ENCODE measurements at regions not wholly inside any gene's neighbourhood (a gene's known extent, or its start where the extent isn't known, plus 50 kb on each side); places are given as distances from the start of the nearest gene placed in this dataset.

DNA sequence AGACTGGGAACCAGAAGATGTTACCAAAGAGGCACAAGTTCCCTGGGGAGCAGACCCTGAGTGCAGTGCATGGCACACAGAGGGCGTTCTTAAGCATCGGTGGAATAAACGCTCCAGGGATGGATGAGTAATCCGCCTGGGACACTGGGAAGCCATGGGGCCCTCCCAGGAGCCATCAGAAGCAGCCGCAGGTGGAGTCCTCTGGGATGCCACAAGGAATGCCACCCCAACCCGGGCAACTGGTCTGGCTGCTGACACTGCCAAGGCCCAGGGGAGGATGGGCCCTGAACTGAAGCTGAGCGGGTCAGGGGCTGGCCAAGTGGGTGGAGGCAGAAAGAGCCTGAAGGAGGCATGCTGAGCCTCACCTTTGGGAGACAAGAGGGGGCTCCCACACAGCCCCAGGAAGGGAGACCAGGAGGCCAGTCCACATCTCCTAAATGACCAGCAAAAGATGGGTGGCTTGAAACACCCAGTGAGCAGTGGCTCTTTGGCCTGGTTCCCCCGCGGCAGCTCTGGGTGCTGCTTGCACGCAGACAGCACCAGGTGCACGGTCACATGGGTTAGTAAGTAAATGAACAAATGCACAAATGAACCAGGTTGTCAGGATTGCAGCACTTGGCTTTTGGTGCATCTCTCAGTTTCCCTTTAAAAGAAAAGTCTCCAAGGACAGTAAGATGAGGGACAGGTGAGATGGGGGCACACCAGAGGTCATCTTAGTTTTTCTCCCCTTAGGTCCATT, 141.3 kb upstream of the ZMIZ1 start:
- no peaks in the 10 kb centered on the region for H3K9me3 ChIP-seq
- 96% methylated on average over 4 of the region's 11 CpGs for WGBS (ENCODE audit: insufficient coverage, low coverage, low lambda C conversion rate, missing lambda C conversion rate)
- ATAC-seq, result no peak
- intact Hi-C loops (cut with DNase I), result no loop called here
- H3K36me3 ChIP-seq, result no peaks in the 10 kb centered on the region
- H3K27ac ChIP-seq, result no peak overlapping the region
- H3K27me3 ChIP-seq, result no peaks in the 10 kb centered on the region
- DNase-seq, result peak in 1 of 3 donors; percentile 49
- TF ChIP-seq POLR2A (IDR thresholded peaks at IDR 0.05), result no peak
- TF ChIP-seq, protein P1, sequence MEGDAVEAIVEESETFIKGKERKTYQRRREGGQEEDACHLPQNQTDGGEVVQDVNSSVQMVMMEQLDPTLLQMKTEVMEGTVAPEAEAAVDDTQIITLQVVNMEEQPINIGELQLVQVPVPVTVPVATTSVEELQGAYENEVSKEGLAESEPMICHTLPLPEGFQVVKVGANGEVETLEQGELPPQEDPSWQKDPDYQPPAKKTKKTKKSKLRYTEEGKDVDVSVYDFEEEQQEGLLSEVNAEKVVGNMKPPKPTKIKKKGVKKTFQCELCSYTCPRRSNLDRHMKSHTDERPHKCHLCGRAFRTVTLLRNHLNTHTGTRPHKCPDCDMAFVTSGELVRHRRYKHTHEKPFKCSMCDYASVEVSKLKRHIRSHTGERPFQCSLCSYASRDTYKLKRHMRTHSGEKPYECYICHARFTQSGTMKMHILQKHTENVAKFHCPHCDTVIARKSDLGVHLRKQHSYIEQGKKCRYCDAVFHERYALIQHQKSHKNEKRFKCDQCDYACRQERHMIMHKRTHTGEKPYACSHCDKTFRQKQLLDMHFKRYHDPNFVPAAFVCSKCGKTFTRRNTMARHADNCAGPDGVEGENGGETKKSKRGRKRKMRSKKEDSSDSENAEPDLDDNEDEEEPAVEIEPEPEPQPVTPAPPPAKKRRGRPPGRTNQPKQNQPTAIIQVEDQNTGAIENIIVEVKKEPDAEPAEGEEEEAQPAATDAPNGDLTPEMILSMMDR (IDR thresholded peaks at IDR 0.05), result no peak
- H3K4me1 ChIP-seq, result no peaks in the 10 kb centered on the region
- no peak overlapping the region for H3K4me3 ChIP-seq

DNA sequence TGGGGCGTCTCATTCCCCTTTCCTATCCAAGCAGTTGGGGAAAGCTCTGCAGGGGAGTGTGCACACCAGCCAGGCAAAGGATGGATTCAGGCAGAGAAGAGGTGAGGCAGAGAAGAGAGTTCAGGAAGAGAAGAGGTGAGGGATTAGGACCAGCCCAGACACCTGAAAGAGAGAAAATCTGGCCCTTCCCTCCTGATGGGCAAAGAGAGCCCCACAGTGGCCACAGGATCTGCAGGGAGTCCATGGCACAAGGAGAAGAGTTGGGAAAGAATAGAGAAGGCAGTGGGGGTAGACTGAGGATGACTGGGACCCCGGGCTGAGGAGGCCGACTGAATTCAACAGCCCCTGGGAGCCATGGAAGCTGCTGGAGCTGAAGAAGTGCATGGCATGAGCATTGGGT, 140.4 kb upstream of the ZMIZ1 start:
- Histone ChIP-seq H3K36me3 (no peaks in the 10 kb centered on the region), H3K9me3 (no peaks in the 10 kb centered on the region), H3K27ac (no peak overlapping the region), H3K27me3 (no peaks in the 10 kb centered on the region), H3K4me1 (no peaks in the 10 kb centered on the region), H3K4me3 (no peak overlapping the region)
- DNase-seq (peak in 1 of 3 donors; percentile 30), ATAC-seq (peak in 1 of 4 donors; percentile 24)
- 96% methylated on average over 3 of the region's 3 CpGs for WGBS (ENCODE audit: insufficient coverage, low coverage, low lambda C conversion rate, missing lambda C conversion rate)
- TF ChIP-seq POLR2A (IDR thresholded peaks at IDR 0.05), result no peak
- TF ChIP-seq, protein P1 (IDR thresholded peaks at IDR 0.05), result peak in 1 of 4 donors; percentile 6
- intact Hi-C loops (cut with DNase I), result no loop called here

DNA sequence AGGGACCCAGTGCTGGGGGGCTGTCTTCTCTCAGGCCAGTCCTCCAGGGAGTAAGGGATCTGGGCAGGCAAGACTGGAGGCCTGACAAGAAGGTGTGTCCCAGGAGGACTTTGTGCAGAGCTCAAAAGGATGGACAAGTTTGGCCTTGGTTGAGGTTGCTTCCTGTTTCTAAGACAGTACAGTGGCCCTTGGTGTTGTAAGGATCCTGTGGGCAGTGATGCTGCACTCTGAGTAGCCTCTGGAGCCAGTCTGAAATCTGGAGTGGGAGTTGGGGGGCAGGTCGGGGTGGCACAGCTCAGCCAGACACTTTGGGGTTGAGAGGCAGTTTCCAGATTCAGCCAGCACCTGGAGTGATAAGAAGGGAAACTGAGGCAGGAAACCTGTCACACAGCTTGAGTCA, 139.2 kb upstream of the ZMIZ1 start:
- H3K27me3 ChIP-seq, result no peaks in the 10 kb centered on the region
- intact Hi-C loops (cut with DNase I), result no loop called here
- no peak overlapping the region for H3K27ac ChIP-seq
- ATAC-seq (no peak), DNase-seq (peak in 1 of 3 donors; percentile 27)
- no peak for TF ChIP-seq POLR2A (IDR thresholded peaks at IDR 0.05)
- TF ChIP-seq, protein P1 (IDR thresholded peaks at IDR 0.05), result no peak
- no peaks in the 10 kb centered on the region for H3K4me1 ChIP-seq
- H3K9me3 ChIP-seq, result no peaks in the 10 kb centered on the region
- no CpG with 5 or more reads among the region's 1 CpG for WGBS (ENCODE audit: insufficient coverage, low coverage, low lambda C conversion rate, missing lambda C conversion rate)
- H3K4me3 ChIP-seq, result no peak overlapping the region
- no peaks in the 10 kb centered on the region for H3K36me3 ChIP-seq

DNA sequence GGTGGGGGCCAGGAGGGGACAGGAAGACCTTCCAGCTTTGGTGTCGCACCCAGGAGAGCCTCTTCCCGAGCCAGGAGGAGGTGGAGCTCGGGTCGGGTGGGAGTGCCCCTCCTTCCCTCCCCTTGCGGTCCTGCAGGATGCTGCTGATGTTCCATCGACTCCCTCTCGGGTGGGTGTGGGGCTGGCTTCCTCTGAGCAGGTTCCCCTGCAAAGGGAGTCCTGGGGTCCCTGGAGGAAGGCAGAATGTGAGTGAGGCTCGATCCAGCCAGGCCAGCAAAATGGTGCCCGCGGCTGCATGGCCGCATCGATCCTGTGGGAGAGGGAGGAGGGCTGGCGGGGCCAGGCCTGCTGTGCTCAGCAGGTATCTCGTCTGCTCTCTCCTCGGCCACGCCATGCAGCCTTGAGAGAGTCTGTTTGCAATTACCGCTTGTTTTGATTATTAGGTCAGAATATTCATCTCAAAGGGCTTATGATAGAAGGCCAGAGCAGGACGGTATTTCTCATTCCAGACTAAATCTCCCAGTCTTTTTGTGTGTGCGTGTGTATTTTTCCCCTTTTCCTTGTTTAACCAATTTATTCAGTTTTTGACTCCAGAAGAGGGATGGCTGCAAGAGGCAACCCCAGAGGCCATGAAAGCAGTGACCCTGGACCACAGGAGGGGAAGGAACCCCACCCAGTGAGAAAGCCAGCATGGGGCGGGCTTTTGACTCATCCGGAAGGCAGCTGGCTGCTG, 137.3 kb upstream of the ZMIZ1 start:
- H3K27ac ChIP-seq, result no peak overlapping the region
- WGBS (ENCODE audit: insufficient coverage, low coverage, low lambda C conversion rate, missing lambda C conversion rate), result 67% methylated on average over 5 of the region's 21 CpGs
- no peaks in the 10 kb centered on the region for H3K36me3 ChIP-seq
- ATAC-seq (no peak), DNase-seq (peak in 1 of 3 donors; percentile 51)
- no peak for TF ChIP-seq POLR2A (IDR thresholded peaks at IDR 0.05)
- TF ChIP-seq, protein P1 (IDR thresholded peaks at IDR 0.05), result no peak
- no peak overlapping the region for H3K4me3 ChIP-seq
- no peaks in the 10 kb centered on the region for H3K4me1 ChIP-seq
- intact Hi-C loops (cut with DNase I), result no loop called here
- no peaks in the 10 kb centered on the region for H3K27me3 ChIP-seq
- H3K9me3 ChIP-seq, result no peaks in the 10 kb centered on the region

Data from right lobe of liver (tissue), 6 donors.